Activated naive CD4-positive, alpha-beta T cell treated with anti-CD3 and anti-CD28 coated beads, Interleukin-2, amount 10 ng/mL, durations not matched to agents 7 days and 5 days (primary cell): ENCODE measurements at regions not wholly inside any gene's neighbourhood (a gene's known extent, or its start where the extent isn't known, plus 50 kb on each side); places are given as distances from the start of the nearest gene placed in this dataset.

ENCODE experiments used
- CTCF ChIA-PET: fragments of 350-600 bp; sonication (Branson Sonifier 250); formaldehyde crosslinking; loops from one replicate; lab custom pipeline; 2021; ENCODE audit warnings: antibody characterized with exemption; lab: Charles Lee
- DNase-seq: peaks from one replicate; pipeline ENCODE4 v3.0.0-alpha.2; 2020
- H3K27ac Mint-ChIP-seq: one replicate; pipeline ENCODE4 v1.8.0; 2021; ENCODE audit warnings: mild to moderate bottlenecking, moderate library complexity, mixed read lengths
- H3K27me3 Mint-ChIP-seq: one replicate; pipeline ENCODE4 v1.8.0; 2021; ENCODE audit warnings: mild to moderate bottlenecking, mixed read lengths
- H3K36me3 Mint-ChIP-seq: one replicate; pipeline ENCODE4 v1.8.0; 2021; ENCODE audit warnings: mixed read lengths
- H3K4me1 Mint-ChIP-seq: one replicate; pipeline ENCODE4 v1.8.0; 2021; ENCODE audit warnings: mixed read lengths
- H3K4me3 Mint-ChIP-seq: one replicate; pipeline ENCODE4 v1.8.0; 2021; ENCODE audit warnings: mild to moderate bottlenecking, moderate library complexity, mixed read lengths
- H3K9me3 Mint-ChIP-seq: one replicate; pipeline ENCODE4 v1.8.0; 2021; ENCODE audit warnings: mixed read lengths

- Mint-ChIP-seq H3K4me1 (no peaks in the 10 kb centered on the region), H3K4me3 (no peak overlapping the region), H3K36me3 (peaks cover 3% of the 10 kb centered on the region), H3K27me3 (no peaks in the 10 kb centered on the region), H3K9me3 (no peaks in the 10 kb centered on the region), H3K27ac (no peak overlapping the region)
- CTCF ChIA-PET = no interaction called here
- DNase-seq = no peak
Measured at GRCh38 chrY:19055232-19056137, 281.9 kb upstream of the HSFY2 start.

GRCh38 chrY:19053806-19054205 is 280.3 kb upstream of the HSFY2 start:
- H3K27ac Mint-ChIP-seq = no peak overlapping the region
- CTCF ChIA-PET = no interaction called here
- no peaks in the 10 kb centered on the region for H3K9me3 Mint-ChIP-seq
- no peaks in the 10 kb centered on the region for H3K27me3 Mint-ChIP-seq
- H3K4me3 Mint-ChIP-seq = no peak overlapping the region
- H3K36me3 Mint-ChIP-seq = peaks cover 3% of the 10 kb centered on the region
- DNase-seq = no peak
- H3K4me1 Mint-ChIP-seq = no peaks in the 10 kb centered on the region

GRCh38 chrY:19051021-19051420 is 277.5 kb upstream of the HSFY2 start:
- H3K27me3 Mint-ChIP-seq = no peaks in the 10 kb centered on the region
- no peak for DNase-seq
- peaks cover 8% of the 10 kb centered on the region for H3K36me3 Mint-ChIP-seq
- CTCF ChIA-PET = no interaction called here
- H3K27ac Mint-ChIP-seq = no peak overlapping the region
- no peak overlapping the region for H3K4me3 Mint-ChIP-seq
- no peaks in the 10 kb centered on the region for H3K4me1 Mint-ChIP-seq
- peaks cover 5% of the 10 kb centered on the region for H3K9me3 Mint-ChIP-seq

- CTCF ChIA-PET = no interaction called here
- Mint-ChIP-seq H3K4me1 (no peaks in the 10 kb centered on the region), H3K9me3 (peaks cover 8% of the 10 kb centered on the region), H3K36me3 (peaks cover 19% of the 10 kb centered on the region), H3K27me3 (no peaks in the 10 kb centered on the region), H3K4me3 (no peak overlapping the region), H3K27ac (no peak overlapping the region)
- DNase-seq = no peak
Measured at GRCh38 chrY:19042984-19043442, 269.5 kb upstream of the HSFY2 start.

- Mint-ChIP-seq H3K4me1 (no peaks in the 10 kb centered on the region), H3K36me3 (peaks cover 19% of the 10 kb centered on the region), H3K4me3 (no peak overlapping the region), H3K9me3 (peaks cover 7% of the 10 kb centered on the region), H3K27ac (no peak overlapping the region), H3K27me3 (no peaks in the 10 kb centered on the region)
- DNase-seq = no peak
- CTCF ChIA-PET = no interaction called here
Measured at GRCh38 chrY:19042306-19042958, 268.9 kb upstream of the HSFY2 start.

- DNase-seq = no peak
- no peak overlapping the region for H3K27ac Mint-ChIP-seq
- no peaks in the 10 kb centered on the region for H3K9me3 Mint-ChIP-seq
- H3K27me3 Mint-ChIP-seq = no peaks in the 10 kb centered on the region
- H3K4me1 Mint-ChIP-seq = no peaks in the 10 kb centered on the region
- H3K36me3 Mint-ChIP-seq = no peaks in the 10 kb centered on the region
- no peak overlapping the region for H3K4me3 Mint-ChIP-seq
- CTCF ChIA-PET = no interaction called here
Measured at GRCh38 chrY:19026631-19027030, 253.1 kb upstream of the HSFY2 start.

- no peak for DNase-seq
- Mint-ChIP-seq H3K27ac (no peak overlapping the region), H3K4me1 (no peaks in the 10 kb centered on the region), H3K4me3 (no peak overlapping the region), H3K9me3 (no peaks in the 10 kb centered on the region), H3K27me3 (no peaks in the 10 kb centered on the region), H3K36me3 (no peaks in the 10 kb centered on the region)
- CTCF ChIA-PET = no interaction called here
Measured at GRCh38 chrY:19023934-19024333, 250.4 kb upstream of the HSFY2 start.

- DNase-seq = no peak
- H3K27ac Mint-ChIP-seq = no peak overlapping the region
- H3K4me3 Mint-ChIP-seq = no peak overlapping the region
- H3K36me3 Mint-ChIP-seq = no peaks in the 10 kb centered on the region
- H3K9me3 Mint-ChIP-seq = no peaks in the 10 kb centered on the region
- H3K27me3 Mint-ChIP-seq = no peaks in the 10 kb centered on the region
- H3K4me1 Mint-ChIP-seq = peaks cover 4% of the 10 kb centered on the region
- CTCF ChIA-PET = no interaction called here
Measured at GRCh38 chrY:19020193-19020592, 246.7 kb upstream of the HSFY2 start.

GRCh38 chrY:19016990-19017389 is 243.5 kb upstream of the HSFY2 start:
- H3K27me3 Mint-ChIP-seq = no peaks in the 10 kb centered on the region
- peaks cover 4% of the 10 kb centered on the region for H3K4me1 Mint-ChIP-seq
- DNase-seq = no peak
- H3K36me3 Mint-ChIP-seq = no peaks in the 10 kb centered on the region
- H3K27ac Mint-ChIP-seq = no peak overlapping the region
- CTCF ChIA-PET = no interaction called here
- no peak overlapping the region for H3K4me3 Mint-ChIP-seq
- no peaks in the 10 kb centered on the region for H3K9me3 Mint-ChIP-seq

GRCh38 chrY:19015854-19016253 is 242.3 kb upstream of the HSFY2 start:
- Mint-ChIP-seq H3K36me3 (no peaks in the 10 kb centered on the region), H3K4me1 (peaks cover 10% of the 10 kb centered on the region), H3K4me3 (no peak overlapping the region), H3K27ac (peak overlapping the region; percentile 37), H3K9me3 (no peaks in the 10 kb centered on the region), H3K27me3 (no peaks in the 10 kb centered on the region)
- CTCF ChIA-PET = no interaction called here
- DNase-seq = no peak

GRCh38 chrY:19015213-19015612 is 241.7 kb upstream of the HSFY2 start:
- CTCF ChIA-PET = no interaction called here
- Mint-ChIP-seq H3K9me3 (no peaks in the 10 kb centered on the region), H3K27me3 (no peaks in the 10 kb centered on the region), H3K4me3 (no peak overlapping the region), H3K36me3 (no peaks in the 10 kb centered on the region), H3K27ac (no peak overlapping the region), H3K4me1 (peaks cover 10% of the 10 kb centered on the region)
- DNase-seq = no peak

GRCh38 chrY:19012985-19013384 is 239.4 kb upstream of the HSFY2 start:
- no peak for DNase-seq
- no peaks in the 10 kb centered on the region for H3K36me3 Mint-ChIP-seq
- no peaks in the 10 kb centered on the region for H3K27me3 Mint-ChIP-seq
- peaks cover 10% of the 10 kb centered on the region for H3K4me1 Mint-ChIP-seq
- no peak overlapping the region for H3K27ac Mint-ChIP-seq
- H3K4me3 Mint-ChIP-seq = no peak overlapping the region
- H3K9me3 Mint-ChIP-seq = peaks cover under 1% of the 10 kb centered on the region
- CTCF ChIA-PET = no interaction called here

GRCh38 chrY:19011605-19012090 is 238.1 kb upstream of the HSFY2 start:
- CTCF ChIA-PET = no interaction called here
- no peak for DNase-seq
- Mint-ChIP-seq H3K4me3 (no peak overlapping the region), H3K27me3 (no peaks in the 10 kb centered on the region), H3K4me1 (peaks cover 18% of the 10 kb centered on the region), H3K9me3 (peaks cover 2% of the 10 kb centered on the region), H3K27ac (no peak overlapping the region), H3K36me3 (no peaks in the 10 kb centered on the region)

- no peak for DNase-seq
- Mint-ChIP-seq H3K9me3 (peaks cover 2% of the 10 kb centered on the region), H3K36me3 (no peaks in the 10 kb centered on the region), H3K4me3 (no peak overlapping the region), H3K27me3 (no peaks in the 10 kb centered on the region), H3K27ac (no peak overlapping the region), H3K4me1 (peaks cover 9% of the 10 kb centered on the region)
- CTCF ChIA-PET = no interaction called here
Measured at GRCh38 chrY:19006234-19006633, 232.7 kb upstream of the HSFY2 start.

- CTCF ChIA-PET = no interaction called here
- no peak overlapping the region for H3K4me3 Mint-ChIP-seq
- H3K27me3 Mint-ChIP-seq = no peaks in the 10 kb centered on the region
- no peak for DNase-seq
- H3K4me1 Mint-ChIP-seq = peaks cover 7% of the 10 kb centered on the region
- H3K27ac Mint-ChIP-seq = no peak overlapping the region
- H3K36me3 Mint-ChIP-seq = no peaks in the 10 kb centered on the region
- peaks cover 2% of the 10 kb centered on the region for H3K9me3 Mint-ChIP-seq
Measured at GRCh38 chrY:19005579-19005978, 232.0 kb upstream of the HSFY2 start.
